Fibroblast of skin of abdomen (primary cell): ENCODE measurements at regions not wholly inside any gene's neighbourhood (a gene's known extent, or its start where the extent isn't known, plus 50 kb on each side); places are given as distances from the start of the nearest gene placed in this dataset.

Experiments
- DNase-seq: peaks from one replicate; pipeline ENCODE4 v3.0.0-alpha.2; 2013

DNA sequence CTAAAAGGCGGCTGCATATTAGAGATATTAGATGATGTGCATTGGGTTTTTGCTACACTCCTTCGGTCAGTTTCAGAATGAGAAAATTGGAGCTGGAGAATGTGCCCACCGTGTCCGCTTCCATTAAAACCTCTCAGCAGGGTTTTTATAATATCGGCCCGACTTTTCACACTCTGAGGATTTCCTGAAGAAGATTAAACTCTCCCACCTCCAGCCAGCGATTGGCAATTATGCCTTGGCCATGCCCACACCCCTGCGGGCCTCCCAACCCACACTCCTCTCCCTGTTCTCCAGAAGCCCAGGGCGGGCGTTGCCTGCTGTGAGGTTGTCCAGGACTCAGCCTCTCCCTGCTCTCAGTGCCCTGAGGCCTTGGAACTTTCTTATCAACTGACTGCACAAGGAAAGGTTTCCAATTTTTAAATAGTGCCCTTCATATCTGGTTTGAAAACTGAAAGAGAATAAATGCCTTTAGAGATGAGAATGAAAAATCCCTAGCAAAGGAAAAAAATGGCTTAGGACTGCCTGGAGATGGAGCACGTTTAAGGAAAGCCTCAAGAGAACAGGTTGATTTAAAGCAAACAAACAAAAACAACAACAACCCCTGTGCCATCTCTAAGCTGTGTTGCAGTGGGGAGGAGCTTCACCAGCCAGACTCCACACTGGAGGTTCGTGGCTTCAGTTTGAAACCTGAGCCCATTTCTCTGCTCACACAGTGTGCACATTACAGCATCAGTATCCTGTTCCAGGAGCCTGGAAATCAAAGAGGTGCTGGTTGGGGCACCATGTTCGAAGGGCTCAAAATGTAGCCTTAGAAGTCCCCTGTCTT is 292.9 kb downstream of the NSG2 start:
- no peak for DNase-seq

DNA sequence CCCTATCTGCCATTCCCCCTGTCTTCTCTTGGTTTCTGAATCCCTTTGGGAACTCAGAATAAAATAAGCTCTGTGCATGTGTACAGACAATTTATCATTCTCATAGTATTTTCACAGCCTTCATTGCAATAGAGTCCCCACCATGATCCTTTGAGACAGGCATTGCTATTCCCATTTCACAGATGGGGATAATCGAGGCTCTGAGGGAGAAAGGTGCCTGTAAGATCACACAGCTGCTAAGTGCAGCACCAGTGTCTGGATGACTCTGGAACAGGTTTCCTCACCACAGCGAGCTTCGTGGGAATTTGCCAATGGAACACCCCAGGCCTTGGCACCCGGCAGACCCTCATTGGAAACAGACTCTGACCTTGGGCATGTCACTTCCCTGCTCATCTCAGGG is 293.6 kb downstream of the NSG2 start:
- DNase-seq = no peak

DNA sequence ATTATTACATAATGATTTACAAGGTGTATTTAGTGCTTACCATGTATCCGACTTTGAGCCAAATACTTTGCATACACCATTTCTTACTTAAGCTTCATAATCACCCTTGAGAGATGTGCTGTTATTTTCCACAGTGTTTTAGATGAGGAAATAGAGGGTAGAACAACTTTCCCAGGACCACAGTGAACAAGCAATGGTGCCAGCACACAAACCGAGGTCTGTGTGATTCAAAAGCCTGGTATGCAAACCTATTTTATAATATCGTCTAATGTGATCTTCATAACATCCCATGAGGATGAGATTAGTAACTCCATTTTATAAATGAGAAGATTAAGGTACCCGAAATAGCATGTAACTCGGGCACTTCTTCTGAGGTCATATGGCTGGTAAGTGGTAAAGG is 294.7 kb downstream of the NSG2 start:
- peak; percentile 38 for DNase-seq

DNA sequence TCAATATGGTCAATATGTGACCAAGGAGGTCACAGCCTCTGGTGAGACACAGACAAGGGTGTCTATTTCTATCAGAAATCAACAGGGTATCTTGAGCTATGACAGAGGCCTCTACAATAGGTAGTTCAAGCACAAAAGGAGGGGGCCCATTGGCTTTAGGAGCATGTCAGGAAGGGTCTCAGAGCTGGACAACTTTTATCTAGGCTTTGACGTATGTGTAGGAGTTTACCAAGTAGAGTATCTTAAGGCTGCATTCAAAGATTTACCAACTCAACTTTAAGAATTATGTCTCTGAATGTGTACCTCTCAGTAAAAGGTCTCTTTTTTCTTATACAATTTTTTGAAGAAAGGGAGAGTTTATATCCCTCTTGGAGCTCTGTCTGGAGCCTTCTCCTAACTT is 297.2 kb downstream of the NSG2 start:
- no peak for DNase-seq

DNA sequence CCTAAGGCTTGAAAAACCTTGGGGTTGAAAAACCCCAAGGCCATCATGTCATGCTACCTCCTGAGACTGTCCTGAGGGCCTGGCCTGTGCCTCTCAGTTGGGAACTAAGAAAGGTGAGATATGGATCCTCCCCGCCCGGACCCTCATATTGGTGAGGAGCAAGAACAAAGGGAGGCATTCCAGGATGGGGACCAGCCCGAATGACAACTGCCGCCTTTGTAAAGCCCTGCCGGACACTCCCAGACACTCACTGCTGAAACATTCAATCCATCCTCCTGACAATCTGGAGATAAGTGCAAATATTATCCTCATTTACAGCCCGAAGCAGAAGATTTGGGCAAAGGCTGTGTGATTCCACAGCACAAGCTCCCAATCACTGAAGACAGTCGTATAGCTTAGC is 298.3 kb downstream of the NSG2 start:
- no peak for DNase-seq

DNA sequence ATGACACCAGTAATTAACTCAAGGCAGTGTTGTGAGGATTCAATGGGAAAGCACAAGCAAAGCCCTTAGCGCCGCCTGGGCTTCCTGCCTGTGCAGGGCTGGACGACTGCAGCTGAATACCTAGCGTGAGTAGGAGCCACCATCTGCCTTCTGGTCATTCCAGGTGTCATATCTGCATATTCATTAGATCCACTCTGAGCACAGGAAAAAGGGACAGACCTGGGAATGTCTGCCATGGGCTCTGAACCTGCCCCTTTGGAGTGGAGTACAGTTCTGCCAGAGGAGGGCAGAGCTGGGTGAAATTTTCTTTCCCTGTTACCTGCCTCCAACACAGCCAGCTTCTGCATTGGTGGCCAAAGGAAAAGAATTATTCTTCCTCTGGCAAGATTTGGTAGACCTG is 298.8 kb downstream of the NSG2 start:
- DNase-seq = no peak

DNA sequence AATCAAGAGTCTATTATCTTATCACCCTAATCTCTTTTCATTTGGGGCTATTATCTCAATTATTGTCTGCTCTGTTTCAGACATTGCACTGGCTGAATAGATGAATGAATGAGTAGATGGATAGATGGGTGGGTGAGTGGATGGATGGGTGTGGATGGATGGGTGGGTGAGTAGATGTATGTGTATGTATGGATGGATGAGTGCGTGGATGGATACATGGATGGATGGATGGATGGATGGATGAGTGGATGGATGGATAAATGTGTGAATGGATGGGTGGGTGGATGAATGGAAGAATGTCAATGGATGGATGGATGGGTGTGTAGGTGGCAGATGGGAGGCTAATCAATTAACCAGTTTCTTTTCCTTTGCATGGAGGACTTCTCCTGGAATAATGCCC is 301.7 kb downstream of the NSG2 start:
- DNase-seq = no peak

DNA sequence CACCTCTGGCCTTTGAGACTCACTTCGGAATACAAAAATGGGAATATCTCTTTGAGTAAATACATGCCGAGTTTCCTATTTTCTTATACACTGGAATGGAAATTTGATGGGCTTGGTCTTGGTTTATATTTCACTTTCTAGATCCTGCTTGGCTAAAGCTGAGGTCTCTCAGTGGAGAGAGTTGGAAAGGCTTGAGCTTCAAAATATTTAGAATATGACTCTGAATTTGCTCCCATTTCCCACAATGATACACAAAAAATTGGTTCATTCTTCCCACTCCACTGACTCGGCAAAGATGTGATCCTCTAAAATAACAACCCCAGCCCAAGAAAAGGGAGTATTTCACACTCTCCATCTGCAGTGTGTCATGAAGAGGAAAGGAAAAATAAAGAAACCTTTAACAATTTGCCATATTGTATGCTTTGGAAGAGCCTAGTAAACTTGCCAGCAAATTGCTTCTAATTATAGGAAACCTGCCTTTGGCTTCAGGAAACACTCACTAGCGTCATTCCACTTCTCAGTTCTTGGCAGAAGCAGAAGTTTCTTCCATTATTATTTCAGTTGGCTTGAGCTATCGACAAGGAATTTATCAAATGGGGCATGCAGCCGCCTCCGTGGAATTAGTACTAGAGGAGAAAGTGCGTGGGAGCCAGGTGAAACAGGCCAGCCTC is 302.9 kb downstream of the NSG2 start:
- DNase-seq = no peak

DNA sequence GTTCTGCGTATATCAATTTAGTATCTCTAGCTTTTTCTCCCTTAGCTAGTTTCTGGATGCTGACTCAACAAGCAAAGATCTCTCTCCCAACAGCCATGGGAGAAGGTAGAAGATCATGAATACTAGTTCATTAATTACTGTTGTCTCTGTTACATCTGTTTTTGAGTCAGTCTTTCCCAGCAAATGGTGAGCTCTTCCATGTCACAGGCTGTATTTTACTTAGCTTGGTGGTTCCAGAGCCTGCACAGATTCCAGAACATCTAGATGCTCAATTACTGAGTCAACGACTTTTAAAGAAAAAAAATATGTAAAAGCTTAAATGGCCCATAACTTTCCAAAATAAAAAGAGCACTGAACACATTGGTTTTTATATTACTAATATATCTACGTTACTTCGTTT is 307.2 kb downstream of the NSG2 start:
- peak; percentile 18 for DNase-seq

DNA sequence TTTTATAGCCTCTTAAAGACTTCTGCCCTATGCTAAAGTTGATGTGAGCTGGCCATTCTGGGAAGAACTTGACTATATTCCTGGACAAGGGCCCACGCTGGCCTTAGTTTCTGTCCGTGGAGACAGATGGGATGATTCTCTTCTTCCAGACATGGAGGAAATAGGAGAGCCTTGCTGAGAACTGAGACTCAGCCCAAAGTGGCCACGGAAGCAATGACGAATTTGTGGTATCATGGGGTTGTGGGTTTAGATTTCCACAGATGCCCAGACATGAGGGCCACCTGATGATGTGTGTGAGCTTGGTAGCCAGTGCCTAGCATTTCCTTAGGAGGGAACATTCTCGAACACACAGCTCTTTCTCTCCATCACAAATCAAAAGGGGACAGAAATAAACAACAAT is 309.1 kb downstream of the NSG2 start:
- no peak for DNase-seq

DNA sequence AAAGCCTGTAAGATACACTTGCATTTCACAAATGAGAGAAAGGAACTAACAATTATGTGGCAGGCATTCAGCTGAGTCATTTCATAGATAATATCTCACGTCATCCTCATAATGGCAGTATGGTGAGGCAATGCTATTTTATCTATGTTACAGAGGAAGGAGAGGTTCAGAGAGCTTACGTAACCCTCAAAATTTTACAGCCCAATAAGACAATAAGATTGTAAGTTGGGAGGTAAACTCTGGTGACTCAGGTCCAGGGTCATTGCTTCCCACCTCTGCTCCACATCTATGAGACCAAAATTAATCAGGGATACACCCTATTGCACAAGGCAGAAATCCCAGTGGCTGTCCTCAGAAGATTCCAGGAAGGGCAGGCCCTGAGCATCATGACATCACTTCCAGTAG is 309.7 kb downstream of the NSG2 start:
- DNase-seq = peak; percentile 82

DNA sequence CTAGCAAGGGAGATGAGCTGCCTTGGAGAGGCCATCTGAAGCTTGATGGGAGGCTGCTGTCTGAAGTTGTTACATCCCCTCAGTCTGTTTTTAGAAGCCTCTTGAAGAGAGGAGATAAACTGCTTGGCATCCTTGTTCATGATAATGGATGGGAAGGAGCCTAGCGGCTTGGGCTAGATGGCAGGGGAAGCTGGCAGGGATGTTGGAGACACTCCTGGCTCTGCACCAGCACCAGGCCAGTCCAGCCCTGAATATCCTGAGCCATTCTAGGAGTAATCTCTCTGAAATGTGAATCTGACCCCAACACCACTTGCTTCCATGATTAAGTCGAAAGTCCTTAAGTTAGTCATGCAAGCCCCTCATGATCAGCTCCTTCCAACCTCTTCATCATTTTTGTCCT is 310.5 kb downstream of the NSG2 start:
- DNase-seq = no peak

DNA sequence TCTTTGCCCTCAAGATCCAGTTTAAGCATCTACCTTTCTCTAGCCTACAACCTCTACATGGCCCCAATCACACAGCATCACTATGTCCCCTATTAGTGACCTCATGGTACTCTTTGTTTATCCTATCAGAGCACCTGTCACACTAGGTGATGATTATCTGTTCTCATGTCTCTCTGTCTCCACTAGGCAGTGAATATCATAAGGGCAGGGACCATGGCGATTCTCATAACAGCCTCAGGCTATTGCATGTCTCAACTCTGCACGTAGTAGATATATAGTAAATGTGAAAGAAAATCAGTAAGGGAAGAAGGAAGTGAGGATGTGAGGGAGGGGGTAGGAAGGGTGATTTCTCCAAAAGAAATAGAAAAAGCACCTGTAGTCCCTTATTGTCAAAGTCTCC is 311.0 kb downstream of the NSG2 start:
- no peak for DNase-seq

DNA sequence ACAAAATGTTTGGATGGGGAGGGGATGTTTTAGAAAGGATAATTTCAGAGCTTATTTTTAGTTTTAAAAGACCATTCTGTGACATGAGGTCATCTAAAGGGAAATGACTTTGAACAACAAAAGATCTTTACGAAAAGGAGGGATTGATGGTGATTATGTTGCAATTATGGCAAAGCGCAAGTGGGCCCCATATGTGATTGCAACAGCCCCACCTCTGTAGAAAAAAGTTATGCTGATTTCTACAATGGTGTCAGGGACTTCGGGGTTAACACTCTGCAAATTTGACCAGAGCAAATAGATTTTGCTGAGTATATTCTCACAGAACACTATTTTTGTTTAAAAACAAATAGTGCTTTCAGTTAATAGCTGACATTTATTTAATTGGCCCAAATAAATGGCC is 312.8 kb downstream of the NSG2 start:
- no peak for DNase-seq

DNA sequence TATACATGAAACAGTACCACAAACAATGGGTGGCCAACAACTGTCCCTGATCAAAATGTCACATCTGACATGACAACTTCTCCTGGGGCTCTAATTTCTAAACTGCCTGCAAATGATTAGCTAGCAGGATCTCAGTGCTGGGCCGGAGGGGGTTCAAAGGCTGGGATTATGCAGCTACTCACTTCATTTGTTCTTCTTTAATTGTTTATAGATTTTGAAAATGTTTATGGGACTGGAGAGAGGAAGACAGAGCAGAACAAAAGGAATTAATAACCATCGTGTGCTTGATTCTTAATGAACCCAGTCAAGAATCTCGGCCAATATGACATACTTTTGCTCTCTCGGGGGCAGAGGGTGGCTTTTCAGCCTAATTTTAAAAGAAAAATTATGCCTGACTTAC is 313.6 kb downstream of the NSG2 start:
- DNase-seq = no peak

DNA sequence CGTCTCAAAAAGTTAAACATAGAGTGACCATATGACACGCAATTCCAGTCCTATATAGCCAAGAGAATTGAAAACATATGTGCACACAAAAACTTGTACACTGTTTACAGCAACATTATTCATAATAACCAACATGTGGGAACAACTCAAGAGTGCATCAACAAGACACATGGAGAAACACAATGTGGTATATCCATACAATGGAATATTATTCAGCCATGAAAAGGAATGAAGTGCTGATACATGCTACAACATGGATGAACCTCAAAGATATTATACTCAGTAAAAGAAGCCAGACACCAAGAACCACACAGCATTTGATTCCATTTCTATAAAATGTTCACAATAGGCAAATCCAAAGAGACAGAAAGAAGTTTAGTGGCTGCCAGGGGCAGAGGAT is 317.0 kb downstream of the NSG2 start:
- DNase-seq = no peak

DNA sequence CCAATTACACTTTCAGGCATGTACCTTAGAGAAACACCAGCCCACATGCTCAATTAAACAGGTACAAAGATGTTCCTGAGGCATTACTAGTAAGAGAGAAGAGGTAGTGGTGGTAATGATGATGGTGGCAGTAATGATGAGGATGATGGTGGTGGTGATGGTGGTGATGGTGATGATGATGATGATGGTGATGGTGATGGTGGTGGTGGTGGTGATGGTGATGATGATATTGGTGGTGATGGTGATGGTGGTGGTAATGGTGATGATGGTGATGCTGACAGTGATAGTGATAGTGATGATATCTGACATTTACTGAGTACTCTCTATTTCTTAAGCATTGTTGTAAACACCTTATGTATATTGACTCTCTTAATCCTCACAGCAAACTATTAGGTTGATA is 318.4 kb downstream of the NSG2 start:
- DNase-seq = no peak

DNA sequence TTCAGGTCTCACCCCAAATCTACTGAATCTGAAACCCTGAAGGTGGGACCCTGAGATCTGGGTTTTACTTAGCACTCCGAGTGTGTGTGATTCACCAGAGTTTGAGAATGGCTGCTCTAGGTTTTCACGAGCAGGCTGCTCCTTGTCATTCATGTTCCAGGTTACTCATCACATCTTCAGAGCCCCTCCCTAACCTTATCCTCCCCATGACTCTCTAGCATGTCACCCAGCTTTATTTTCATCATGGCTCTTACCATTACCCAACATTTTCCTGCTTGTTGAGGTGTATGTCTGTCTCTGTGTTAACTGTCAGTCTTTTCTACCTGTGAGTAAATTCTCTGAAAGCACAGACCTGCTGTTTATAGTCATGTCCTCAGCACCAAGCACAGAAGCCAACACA is 319.2 kb downstream of the NSG2 start:
- no peak for DNase-seq

DNA sequence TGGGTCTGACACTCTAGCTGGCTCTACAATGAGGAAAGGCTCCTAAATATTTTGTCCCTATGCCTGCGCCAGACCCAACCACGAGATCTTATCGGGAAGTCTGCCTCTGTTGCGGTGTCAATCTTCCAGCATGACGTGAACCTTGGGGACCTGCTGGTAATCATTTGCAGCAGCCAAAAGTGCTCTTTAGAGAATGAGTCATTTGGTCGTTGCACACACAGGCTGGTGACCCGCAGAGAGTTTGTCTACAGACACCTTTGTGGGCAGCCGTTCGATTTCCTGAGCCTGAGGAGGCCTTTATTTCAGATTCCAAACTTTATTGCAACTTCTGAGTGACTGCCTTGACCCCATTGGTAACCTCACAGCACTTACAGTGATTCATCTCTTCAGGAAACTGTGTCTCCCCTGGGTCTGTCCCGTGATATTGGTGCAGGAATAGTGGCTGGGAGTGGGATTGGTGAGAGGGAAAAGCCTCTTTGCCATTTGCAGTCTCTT is 326.1 kb downstream of the NSG2 start:
- peak; percentile 71 for DNase-seq

DNA sequence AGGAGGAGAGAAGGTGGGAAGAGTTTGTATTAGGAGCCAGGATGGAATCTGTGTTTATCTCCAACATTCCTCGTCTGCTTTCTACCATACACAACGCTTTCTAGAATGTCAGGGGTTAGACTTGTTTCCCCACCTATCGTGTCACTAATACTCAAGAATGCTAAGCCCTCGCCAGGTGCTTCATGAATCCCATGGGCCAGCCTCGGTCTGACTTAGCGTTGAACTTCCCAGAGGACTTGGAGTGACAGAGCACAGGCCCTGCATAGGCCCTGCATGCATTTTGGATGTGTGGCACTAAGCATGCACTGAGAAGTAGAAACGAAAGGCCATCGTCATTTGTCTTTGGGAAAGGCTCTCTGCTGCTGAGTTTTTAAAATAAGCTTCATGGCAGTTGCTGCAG is 328.7 kb downstream of the NSG2 start:
- DNase-seq = no peak

DNA sequence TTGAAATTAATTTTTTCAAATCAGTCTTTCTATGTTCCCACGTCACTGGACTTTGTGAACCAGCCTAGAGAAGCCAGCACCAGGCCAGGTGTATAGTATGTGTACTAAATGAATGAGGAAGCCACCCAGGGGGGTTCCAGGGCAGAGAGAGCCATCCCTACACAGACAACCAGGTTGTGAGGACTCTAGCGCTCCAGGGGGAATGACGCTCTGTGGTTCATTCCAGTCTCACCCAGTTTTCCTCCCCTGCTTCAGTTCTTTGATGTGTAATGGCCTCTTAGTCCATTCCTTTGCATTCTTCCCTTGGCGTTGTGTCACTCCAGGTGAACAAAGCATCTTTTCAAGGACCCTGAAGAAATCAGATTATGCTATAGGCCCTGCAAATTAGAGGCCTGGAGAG is 330.6 kb downstream of the NSG2 start:
- DNase-seq = no peak

DNA sequence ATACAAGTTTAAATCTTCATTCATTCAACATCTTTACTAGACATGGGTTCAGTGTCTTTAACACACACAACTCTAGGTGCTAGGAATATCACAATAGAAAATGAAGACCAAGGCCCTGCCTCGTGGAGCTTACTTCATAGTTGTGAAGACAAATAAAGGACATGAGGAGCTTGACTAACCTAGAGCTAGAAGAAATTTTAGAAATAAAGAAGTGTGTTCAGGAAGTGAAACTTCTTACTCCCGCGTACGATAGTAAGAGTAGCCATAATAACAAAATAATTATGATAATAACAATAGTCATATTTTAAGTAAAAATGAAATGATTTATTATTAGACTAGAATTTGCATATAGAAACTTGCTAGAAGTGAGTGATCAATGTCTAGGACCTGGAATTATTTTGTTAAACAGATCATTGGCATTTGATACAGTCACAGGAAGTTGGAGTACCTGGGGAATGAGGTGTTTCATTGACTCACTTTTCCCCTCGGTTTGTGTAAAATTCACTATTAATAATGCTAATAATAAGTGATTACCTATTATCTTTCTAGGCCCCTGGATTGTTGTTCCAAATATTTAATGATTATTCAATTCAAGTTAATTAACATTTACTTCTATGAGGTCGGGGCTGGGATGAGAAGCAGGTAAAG is 331.3 kb downstream of the NSG2 start:
- no peak for DNase-seq

DNA sequence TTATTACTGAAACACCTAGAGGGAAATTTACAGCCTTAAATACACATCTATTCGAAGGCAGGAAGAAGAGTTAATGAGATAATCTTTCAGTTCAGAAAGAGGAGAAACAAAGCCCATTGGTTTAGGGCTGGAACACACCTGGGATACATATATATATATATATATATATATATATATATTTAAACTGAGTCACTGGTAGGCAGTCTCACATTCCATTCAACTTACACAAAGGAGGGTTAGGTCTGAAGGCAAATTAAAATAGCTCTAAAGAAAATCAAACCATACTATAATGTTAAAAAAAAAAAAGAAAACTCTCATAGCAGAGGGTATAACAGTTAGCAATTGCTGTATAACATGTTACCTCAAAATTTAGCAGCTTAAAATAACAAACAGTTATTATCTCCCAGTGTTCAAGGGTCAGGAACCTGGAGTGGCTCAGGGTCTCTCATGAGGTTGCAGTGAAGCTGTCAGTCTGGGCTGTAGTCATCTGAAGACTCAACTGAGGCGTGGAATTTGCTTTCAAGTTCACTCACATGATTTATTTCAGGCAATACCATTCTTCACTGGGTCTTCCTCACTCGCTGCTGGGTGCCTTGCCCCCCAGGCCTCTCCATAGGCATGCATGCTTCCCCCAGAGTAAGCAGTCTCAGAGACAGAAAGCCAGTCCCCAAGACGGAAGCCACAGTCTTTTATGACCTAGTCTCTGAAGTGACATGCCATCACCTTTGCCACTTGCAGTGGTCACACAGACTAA is 332.8 kb downstream of the NSG2 start:
- peak; percentile 16 for DNase-seq
